ENCODE measurements at regions not wholly inside any gene's neighbourhood (a gene's known extent, or its start where the extent isn't known, plus 50 kb on each side); places are given as distances from the start of the nearest gene placed in this dataset.

GRCh38 chrX:69238114-69238886, 73.0 kb upstream of the PJA1 start:
- TF ChIP-seq, protein P1, sequence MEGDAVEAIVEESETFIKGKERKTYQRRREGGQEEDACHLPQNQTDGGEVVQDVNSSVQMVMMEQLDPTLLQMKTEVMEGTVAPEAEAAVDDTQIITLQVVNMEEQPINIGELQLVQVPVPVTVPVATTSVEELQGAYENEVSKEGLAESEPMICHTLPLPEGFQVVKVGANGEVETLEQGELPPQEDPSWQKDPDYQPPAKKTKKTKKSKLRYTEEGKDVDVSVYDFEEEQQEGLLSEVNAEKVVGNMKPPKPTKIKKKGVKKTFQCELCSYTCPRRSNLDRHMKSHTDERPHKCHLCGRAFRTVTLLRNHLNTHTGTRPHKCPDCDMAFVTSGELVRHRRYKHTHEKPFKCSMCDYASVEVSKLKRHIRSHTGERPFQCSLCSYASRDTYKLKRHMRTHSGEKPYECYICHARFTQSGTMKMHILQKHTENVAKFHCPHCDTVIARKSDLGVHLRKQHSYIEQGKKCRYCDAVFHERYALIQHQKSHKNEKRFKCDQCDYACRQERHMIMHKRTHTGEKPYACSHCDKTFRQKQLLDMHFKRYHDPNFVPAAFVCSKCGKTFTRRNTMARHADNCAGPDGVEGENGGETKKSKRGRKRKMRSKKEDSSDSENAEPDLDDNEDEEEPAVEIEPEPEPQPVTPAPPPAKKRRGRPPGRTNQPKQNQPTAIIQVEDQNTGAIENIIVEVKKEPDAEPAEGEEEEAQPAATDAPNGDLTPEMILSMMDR (IDR thresholded peaks at IDR 0.05) = no peak
- Histone ChIP-seq H3K9me3 (no peaks in the 10 kb centered on the region), H3K4me1 (no peaks in the 10 kb centered on the region), H3K4me3 (no peak overlapping the region), H3K27me3 (ENCODE audit: insufficient read depth in 3 of 3, low read length in 2 of 3) (peaks cover 0 to 14% (median 0%) of the 10 kb centered on the region in 3 donors), H3K27ac (no peak overlapping the region), H3K36me3 (ENCODE audit: insufficient read depth in 1 of 2, low read depth in 1 of 2) (no peaks in the 10 kb centered on the region)
- WGBS, 3 donors = 26 to 29% (median 29%) methylated on average over 15 to 18 of the region's 18 CpGs
- intact Hi-C loops (cut with DNase I) = no loop called here
- ATAC-seq = peak; percentile 48 to 91 (median 86)
- peak in 1 of 2 donors; percentile 77 for DNase-seq

DNA sequence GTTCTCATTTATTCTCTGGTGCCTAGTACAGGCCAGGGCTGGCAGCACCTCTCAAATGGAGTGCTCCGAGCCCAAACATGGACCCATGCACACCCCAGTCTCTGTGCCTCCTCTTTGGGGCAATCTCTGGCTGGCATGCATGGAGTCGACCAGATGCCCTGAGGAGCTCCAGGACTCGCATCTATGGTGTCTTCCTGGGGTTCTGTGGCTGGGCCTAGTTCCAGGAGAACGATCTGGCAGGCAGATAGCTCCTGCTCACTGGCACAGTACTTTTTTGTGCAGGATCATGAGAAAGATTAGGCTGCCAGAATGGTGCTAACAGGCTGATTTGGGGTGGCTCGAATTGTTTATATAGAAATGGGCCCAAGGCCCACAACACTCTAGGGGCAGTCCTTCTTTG, 72.0 kb upstream of the PJA1 start:
- TF ChIP-seq, protein P1 (IDR thresholded peaks at IDR 0.05) = no peak
- Histone ChIP-seq H3K36me3 (ENCODE audit: insufficient read depth in 1 of 2, low read depth in 1 of 2) (no peaks in the 10 kb centered on the region), H3K4me1 (no peaks in the 10 kb centered on the region), H3K27me3 (ENCODE audit: insufficient read depth in 3 of 3, low read length in 2 of 3) (peaks cover 0 to 14% (median 0%) of the 10 kb centered on the region in 3 donors), H3K4me3 (no peak overlapping the region), H3K9me3 (no peaks in the 10 kb centered on the region), H3K27ac (no peak overlapping the region)
- DNase-seq (no peak), ATAC-seq (no peak)
- intact Hi-C loops (cut with DNase I) = no loop called here
- WGBS, 3 donors = 44 to 73% (median 54%) methylated on average over 5 of the region's 5 CpGs

DNA sequence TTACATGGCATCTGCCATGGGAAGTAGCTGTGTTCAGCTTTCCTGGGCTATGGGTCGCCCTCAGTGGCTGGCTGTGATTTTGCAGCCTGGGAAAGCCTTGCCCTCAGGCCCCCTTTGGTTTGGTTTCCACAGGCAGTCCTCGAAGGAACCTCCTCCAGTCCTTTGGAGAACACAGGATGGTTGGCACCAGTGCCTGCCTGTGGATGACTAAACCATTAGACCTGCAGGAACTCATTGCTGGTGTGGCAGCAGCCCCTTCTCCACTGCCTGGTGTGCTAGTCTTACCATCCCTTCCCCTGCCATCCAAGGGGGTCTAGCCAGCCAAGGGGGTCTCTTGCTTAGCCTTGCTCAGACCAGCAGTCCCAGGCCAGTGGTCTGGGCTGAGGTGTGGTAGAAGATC, 71.4 kb upstream of the PJA1 start:
- H3K27me3 ChIP-seq (ENCODE audit: insufficient read depth in 3 of 3, low read length in 2 of 3) = peaks cover 0 to 19% (median 0%) of the 10 kb centered on the region in 3 donors
- ATAC-seq (no peak), DNase-seq (no peak)
- H3K27ac ChIP-seq = no peak overlapping the region
- TF ChIP-seq, protein P1 (IDR thresholded peaks at IDR 0.05) = no peak
- no peak overlapping the region for H3K4me3 ChIP-seq
- no peaks in the 10 kb centered on the region for H3K36me3 ChIP-seq (ENCODE audit: insufficient read depth in 1 of 2, low read depth in 1 of 2)
- H3K4me1 ChIP-seq = no peaks in the 10 kb centered on the region
- 24 to 51% (median 49%) methylated on average over 2 of the region's 2 CpGs for WGBS, 3 donors
- intact Hi-C loops (cut with DNase I) = no loop called here
- H3K9me3 ChIP-seq = no peaks in the 10 kb centered on the region

DNA sequence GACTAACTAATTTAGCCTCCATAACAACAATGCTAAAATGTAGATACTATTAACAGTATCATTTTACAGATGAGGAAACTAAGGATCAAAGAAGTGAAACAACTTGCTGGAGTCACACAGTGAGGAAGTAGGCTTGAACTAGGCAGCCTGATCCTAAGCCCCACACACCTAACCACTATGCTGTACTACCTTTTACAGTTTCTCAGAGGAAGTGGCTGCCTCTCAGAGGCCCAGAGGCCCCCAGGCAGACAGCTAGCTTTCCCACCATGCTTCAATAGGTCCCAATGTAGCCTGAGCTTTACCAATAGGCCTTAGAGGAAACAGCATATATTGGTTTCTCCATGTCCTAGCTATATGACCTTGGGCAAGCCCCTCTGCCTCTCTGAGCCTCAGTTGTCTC, 69.4 kb upstream of the PJA1 start:
- TF ChIP-seq, protein P1 (IDR thresholded peaks at IDR 0.05) = no peak
- DNase-seq (no peak), ATAC-seq (no peak)
- Histone ChIP-seq H3K36me3 (ENCODE audit: insufficient read depth in 1 of 2, low read depth in 1 of 2) (no peaks in the 10 kb centered on the region), H3K4me1 (no peaks in the 10 kb centered on the region), H3K27me3 (ENCODE audit: insufficient read depth in 3 of 3, low read length in 2 of 3) (peaks cover 0 to 15% (median 0%) of the 10 kb centered on the region in 3 donors), H3K27ac (no peak overlapping the region), H3K4me3 (no peak overlapping the region), H3K9me3 (no peaks in the 10 kb centered on the region)
- intact Hi-C loops (cut with DNase I) = no loop called here

DNA sequence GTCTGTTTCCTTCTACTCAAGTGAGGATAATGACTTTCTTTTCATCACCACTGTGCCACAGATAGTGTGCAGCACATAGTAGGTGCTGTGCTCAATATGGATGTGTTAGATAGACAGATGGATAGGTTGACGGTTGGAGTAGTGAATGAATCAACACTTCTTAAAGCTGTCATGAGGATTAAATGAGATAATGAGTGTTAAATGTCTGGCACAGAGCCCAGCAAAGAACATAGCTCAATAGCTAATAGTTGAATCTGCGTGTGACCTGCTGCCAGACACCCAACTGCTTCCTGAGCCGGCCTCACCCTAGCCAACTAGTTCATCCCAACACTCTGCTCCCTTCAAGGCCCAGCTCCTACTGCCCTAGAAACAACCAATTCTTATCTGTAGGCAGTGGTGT, 67.7 kb upstream of the PJA1 start:
- no peaks in the 10 kb centered on the region for H3K9me3 ChIP-seq
- intact Hi-C loops (cut with DNase I) = no loop called here
- ATAC-seq (no peak), DNase-seq (no peak)
- WGBS, 3 donors = 38 to 44% (median 39%) methylated on average over 3 of the region's 3 CpGs
- H3K4me3 ChIP-seq = no peak overlapping the region
- H3K27me3 ChIP-seq (ENCODE audit: insufficient read depth in 3 of 3, low read length in 2 of 3) = peaks cover 0 to 12% (median 0%) of the 10 kb centered on the region in 3 donors
- no peak overlapping the region for H3K27ac ChIP-seq
- TF ChIP-seq, protein P1 (IDR thresholded peaks at IDR 0.05) = no peak
- H3K36me3 ChIP-seq (ENCODE audit: insufficient read depth in 1 of 2, low read depth in 1 of 2) = no peaks in the 10 kb centered on the region
- no peaks in the 10 kb centered on the region for H3K4me1 ChIP-seq
